Astrocyte of the spinal cord (primary cell): ENCODE measurements at regions not wholly inside any gene's neighbourhood (a gene's known extent, or its start where the extent isn't known, plus 50 kb on each side); places are given as distances from the start of the nearest gene placed in this dataset.

ENCODE experiments used
- DNase-seq: peaks from one replicate; pipeline ENCODE4 v3.0.0; 2011; ENCODE audit warnings: low read depth, low spot score
- H3K4me3 ChIP-seq: 2 replicates; pipeline ENCODE4 v1.5.1; 2011; ENCODE audit warnings: low read depth, mild to moderate bottlenecking, low read length, moderate library complexity
- in situ Hi-C: cut with HindIII; loops from 2 replicates; pipeline ENCODE4 v1.10.0; 2017; ENCODE audit warnings: low sequenced_read_pairs
- TF ChIP-seq, protein P1 (sequence below): IDR thresholded peaks from 2 replicates; pipeline ENCODE4 v1.5.1; 2012; ENCODE audit warnings: low read depth, mild to moderate bottlenecking, low read length, inconsistent platforms

DNA sequence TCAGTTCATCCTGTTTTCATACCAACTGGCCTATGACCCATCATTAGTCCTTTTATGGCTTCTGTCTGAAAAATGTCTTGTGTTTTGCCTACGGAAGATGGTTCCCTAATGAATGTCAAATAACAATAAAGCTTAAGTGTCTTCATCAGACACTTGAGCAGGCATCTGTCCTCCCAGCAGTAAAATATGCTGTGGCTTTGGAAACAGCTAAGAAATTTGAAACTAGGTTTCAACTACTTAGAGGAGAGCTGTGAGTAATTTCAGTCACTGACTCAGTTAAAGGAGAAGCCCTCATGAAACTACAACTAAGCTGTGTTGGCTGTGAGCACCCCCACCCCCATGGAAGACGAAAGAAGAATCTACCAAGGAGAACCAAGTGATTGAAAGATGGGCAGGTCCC is 409.4 kb upstream of the PPP2R3A start:
- H3K4me3 ChIP-seq = no peak overlapping the region
- in situ Hi-C loops = no loop called here
- no peak for DNase-seq
- TF ChIP-seq, protein P1, sequence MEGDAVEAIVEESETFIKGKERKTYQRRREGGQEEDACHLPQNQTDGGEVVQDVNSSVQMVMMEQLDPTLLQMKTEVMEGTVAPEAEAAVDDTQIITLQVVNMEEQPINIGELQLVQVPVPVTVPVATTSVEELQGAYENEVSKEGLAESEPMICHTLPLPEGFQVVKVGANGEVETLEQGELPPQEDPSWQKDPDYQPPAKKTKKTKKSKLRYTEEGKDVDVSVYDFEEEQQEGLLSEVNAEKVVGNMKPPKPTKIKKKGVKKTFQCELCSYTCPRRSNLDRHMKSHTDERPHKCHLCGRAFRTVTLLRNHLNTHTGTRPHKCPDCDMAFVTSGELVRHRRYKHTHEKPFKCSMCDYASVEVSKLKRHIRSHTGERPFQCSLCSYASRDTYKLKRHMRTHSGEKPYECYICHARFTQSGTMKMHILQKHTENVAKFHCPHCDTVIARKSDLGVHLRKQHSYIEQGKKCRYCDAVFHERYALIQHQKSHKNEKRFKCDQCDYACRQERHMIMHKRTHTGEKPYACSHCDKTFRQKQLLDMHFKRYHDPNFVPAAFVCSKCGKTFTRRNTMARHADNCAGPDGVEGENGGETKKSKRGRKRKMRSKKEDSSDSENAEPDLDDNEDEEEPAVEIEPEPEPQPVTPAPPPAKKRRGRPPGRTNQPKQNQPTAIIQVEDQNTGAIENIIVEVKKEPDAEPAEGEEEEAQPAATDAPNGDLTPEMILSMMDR = no peak

DNA sequence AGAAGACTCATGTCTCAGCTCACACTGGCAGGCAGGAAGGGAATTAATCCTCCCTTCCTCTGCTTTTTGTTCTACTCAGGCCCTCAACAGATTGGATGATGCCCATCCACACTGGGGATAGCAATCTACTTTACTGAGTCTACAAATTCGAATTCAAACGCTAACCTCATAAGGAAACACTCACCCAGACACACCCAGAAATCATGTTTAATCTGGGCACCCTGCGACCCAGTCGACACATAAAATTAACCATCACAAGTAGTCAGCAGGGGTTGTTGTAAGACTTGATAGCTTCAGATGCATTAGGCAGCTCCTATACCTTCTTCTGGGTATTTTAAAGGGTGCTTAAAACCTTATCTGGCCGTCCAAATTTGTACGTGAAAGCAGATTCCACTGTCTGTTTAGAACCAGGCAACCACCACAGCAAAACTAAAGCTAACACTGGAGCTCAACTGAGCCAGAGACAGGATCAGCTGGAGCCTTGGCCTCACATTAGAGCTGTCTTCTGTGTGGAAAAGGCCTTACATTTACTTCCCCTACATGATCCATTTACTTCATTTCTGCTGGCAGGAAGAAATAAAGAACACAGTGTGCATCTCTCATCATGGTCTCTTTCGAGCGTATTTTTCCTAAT is 407.3 kb upstream of the PPP2R3A start:
- no peak for DNase-seq
- no peak overlapping the region for H3K4me3 ChIP-seq
- in situ Hi-C loops = no loop called here
- TF ChIP-seq, protein P1 = no peak

DNA sequence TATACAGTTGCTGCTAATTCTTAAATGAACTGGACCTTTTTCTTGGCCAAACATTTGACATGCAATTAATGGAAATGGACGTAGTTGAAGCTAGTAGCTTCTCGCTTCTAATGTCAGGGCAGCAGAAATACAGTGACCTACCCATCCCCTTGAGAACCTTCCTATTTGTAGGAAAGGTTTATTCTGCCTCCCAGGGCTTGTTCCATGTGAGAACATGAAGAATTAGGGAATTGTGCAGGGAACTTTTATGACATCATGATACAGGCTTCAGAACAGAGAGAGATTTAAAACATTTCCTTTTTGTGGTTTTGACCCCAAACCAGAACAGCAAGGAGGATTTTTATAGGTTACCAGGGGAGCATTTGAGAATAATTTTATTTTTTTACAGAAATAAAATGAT is 406.6 kb upstream of the PPP2R3A start:
- TF ChIP-seq, protein P1 = no peak
- DNase-seq = peak; percentile 5
- in situ Hi-C loops = no loop called here
- H3K4me3 ChIP-seq = no peak overlapping the region

DNA sequence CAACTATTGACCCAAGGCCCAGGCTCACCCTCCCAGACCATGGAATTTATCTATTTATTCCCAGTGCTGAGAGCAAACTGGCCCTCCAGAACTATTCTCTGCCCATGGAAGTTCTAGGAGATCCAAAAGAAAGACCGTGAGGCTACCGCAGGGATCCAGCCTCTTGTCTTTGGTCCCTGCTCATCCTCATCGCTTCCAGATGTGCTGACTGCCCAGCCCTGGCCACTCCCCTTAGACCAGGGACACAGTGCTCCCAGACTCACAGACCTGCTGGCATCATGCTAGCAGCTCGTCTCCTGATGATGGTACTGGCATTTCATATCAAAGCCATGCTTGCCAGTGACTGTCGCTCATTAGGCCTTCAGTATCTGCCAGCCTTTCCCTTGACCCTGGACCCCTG is 405.7 kb upstream of the PPP2R3A start:
- in situ Hi-C loops = no loop called here
- DNase-seq = no peak
- H3K4me3 ChIP-seq = no peak overlapping the region
- TF ChIP-seq, protein P1 = no peak

DNA sequence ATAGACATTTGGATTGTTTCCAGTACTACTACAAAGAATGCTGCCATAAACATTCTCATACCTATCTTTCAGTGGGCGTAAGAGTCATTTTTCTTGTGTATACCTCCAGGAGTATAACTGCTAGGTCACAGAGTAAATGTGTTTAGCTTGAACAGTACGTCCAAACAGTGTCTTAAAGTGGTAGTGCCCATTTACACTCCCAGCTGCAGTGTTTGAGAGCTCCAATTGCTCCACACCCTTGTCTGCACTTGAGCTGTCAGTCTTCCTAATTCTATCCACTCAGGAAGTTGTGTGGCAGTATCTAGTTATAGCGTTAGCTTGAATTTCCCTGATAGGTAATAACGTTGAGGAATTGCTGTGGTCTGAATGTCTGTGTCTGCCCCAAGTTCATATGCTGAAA is 404.7 kb upstream of the PPP2R3A start:
- H3K4me3 ChIP-seq = no peak overlapping the region
- TF ChIP-seq, protein P1 = no peak
- in situ Hi-C loops = no loop called here
- no peak for DNase-seq

DNA sequence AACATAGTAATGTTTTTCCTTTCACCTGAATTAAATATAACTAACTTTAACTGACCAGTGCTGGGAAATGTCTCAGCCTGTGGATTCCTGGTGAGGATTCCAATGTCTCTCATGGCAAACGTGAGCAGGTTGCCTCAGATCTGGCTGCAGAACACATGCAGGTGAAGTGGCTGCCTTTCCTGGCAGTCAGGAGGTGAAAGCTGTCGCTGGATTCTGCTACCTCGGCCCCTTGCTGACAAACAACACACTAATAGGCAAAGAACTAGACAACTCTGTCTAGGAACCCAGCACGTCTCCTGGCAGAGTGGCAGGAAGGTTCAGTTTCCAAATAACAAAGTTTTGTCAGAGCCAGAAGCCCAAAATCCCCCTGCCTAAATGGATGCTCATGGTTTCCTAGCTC is 400.8 kb upstream of the PPP2R3A start:
- H3K4me3 ChIP-seq = no peak overlapping the region

More for the DNA sequence above, 400.8 kb upstream of the PPP2R3A start:
- in situ Hi-C loops = no loop called here
- DNase-seq = no peak
- TF ChIP-seq, protein P1 = no peak
